OCI-LY7 (cell line): ENCODE measurements at regions not wholly inside any gene's neighbourhood (a gene's known extent, or its start where the extent isn't known, plus 50 kb on each side); places are given as distances from the start of the nearest gene placed in this dataset.

Experiments
- BruUV-seq: library from RNA; stranded (reverse); fragments of 400-500 nt; replicated peaks from 2 replicates; lab custom pipeline; 2021; lab: Mats Ljungman, UMichigan
- CTCF ChIA-PET: fragments of 300-600 bp; sonication (Branson Sonifier 250); formaldehyde crosslinking; loops from one replicate; lab custom pipeline; 2022; ENCODE audit warnings: antibody characterized with exemption; ENCODE audit not compliant: unreplicated experiment; lab: Charles Lee
- POLR2A ChIA-PET: fragments of 300-600 bp; sonication (Branson Sonifier 250); formaldehyde crosslinking; loops from one replicate; lab custom pipeline; 2022; ENCODE audit warnings: antibody characterized with exemption; lab: Charles Lee
- DNase-seq: peaks from one replicate; pipeline ENCODE4 v3.0.0-alpha.2; 2015; ENCODE audit warnings: low spot score
- H2AFZ ChIP-seq: fragments of 200-600 bp; sonication (generic), shearing (Covaris generic); 2 replicates; pipeline ENCODE4 v1.6.1; 2014; ENCODE audit warnings: mild to moderate bottlenecking, antibody characterized with exemption, low read length, moderate library complexity
- H3K27ac ChIP-seq: fragments of 200-600 bp; sonication (generic); 2 replicates; pipeline ENCODE4 v1.5.1; 2014; ENCODE audit warnings: mixed run types, low read depth, mild to moderate bottlenecking, moderate library complexity, low read length, inconsistent platforms; ENCODE audit not compliant: poor library complexity, severe bottlenecking
- H3K36me3 ChIP-seq: fragments of 200-600 bp; sonication (generic); 2 replicates; pipeline ENCODE4 v1.6.1; 2014; ENCODE audit warnings: mild to moderate bottlenecking, antibody characterized with exemption, low read length, moderate library complexity, mixed read lengths; ENCODE audit not compliant: insufficient read depth
- H3K4me1 ChIP-seq: fragments of 200-600 bp; sonication (generic); 2 replicates; pipeline ENCODE4 v1.5.1; 2014; ENCODE audit warnings: mild to moderate bottlenecking, low read length; ENCODE audit not compliant: insufficient read depth, poor library complexity, severe bottlenecking
- H3K4me2 ChIP-seq: fragments of 200-600 bp; sonication (generic); 2 replicates; pipeline ENCODE4 v1.6.1; 2014; ENCODE audit warnings: mild to moderate bottlenecking, low read length
- H3K4me3 ChIP-seq: fragments of 200-600 bp; sonication (generic); 2 replicates; pipeline ENCODE4 v1.5.1; 2014; ENCODE audit warnings: mild to moderate bottlenecking, low read depth, low read length; ENCODE audit not compliant: poor library complexity, severe bottlenecking
- H3K79me2 ChIP-seq: fragments of 200-600 bp; sonication (generic); 2 replicates; pipeline ENCODE4 v1.6.1; 2016; ENCODE audit warnings: low read depth, mild to moderate bottlenecking, low read length, moderate library complexity, mixed read lengths; ENCODE audit not compliant: insufficient read depth
- H3K9me2 ChIP-seq: fragments of 200-600 bp; sonication (generic); 2 replicates; pipeline ENCODE4 v1.6.1; 2016; ENCODE audit warnings: mild to moderate bottlenecking, low read length, mixed read lengths; ENCODE audit not compliant: insufficient read depth
- H3K9me3 ChIP-seq: fragments of 200-600 bp; sonication (generic); 2 replicates; pipeline ENCODE4 v1.6.1; 2014; ENCODE audit warnings: mild to moderate bottlenecking, mixed run types, low read length, mixed read lengths
- H4K20me1 ChIP-seq: fragments of 200-600 bp; sonication (generic); 2 replicates; pipeline ENCODE4 v1.6.1; 2014; ENCODE audit warnings: mild to moderate bottlenecking, antibody characterized with exemption, low read length, moderate library complexity, mixed read lengths; ENCODE audit not compliant: insufficient read depth
- EZH2phosphoT487 ChIP-seq: fragments of 200-600 bp; sonication (generic); IDR thresholded peaks from 2 replicates; pipeline ENCODE4 v1.6.1; 2018; ENCODE audit warnings: low read depth, borderline replicate concordance, mild to moderate bottlenecking, mixed run types, antibody characterized with exemption, low read length, moderate library complexity, mixed read lengths
- intact Hi-C: fragments of 100-400 bp; cut with micrococcal nuclease; formaldehyde crosslinking; loops from one replicate; pipeline ENCODE4 v1.10.0; 2022; ENCODE audit not compliant: unreplicated experiment
- TF ChIP-seq, protein P1 (sequence below): fragments of 200-600 bp; sonication (generic); conservative IDR thresholded peaks from 2 replicates; pipeline ENCODE4 v1.5.1; 2014; ENCODE audit warnings: mild to moderate bottlenecking, antibody characterized with exemption, low read length, moderate library complexity, mixed read lengths

DNA sequence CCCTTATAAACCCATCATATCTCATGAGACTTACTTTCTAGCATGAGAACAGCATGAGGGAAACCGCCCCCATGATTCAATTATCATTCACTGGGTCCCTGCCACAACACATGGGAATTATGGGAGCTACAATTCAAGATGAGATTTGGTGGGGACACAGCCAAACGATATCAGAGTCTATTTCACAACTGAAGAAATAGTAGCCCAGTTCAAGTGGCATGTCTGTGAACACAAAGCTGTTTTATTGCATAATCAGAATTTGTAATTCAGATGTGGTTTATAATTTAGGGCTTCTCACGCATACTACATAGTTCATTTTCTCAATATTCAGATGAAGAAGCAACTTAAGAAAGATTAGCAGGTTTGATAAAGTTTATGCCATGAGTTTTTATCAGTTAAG, 1188.0 kb upstream of the ALCAM start:
- no peak for TF ChIP-seq EZH2phosphoT487
- TF ChIP-seq, protein P1, sequence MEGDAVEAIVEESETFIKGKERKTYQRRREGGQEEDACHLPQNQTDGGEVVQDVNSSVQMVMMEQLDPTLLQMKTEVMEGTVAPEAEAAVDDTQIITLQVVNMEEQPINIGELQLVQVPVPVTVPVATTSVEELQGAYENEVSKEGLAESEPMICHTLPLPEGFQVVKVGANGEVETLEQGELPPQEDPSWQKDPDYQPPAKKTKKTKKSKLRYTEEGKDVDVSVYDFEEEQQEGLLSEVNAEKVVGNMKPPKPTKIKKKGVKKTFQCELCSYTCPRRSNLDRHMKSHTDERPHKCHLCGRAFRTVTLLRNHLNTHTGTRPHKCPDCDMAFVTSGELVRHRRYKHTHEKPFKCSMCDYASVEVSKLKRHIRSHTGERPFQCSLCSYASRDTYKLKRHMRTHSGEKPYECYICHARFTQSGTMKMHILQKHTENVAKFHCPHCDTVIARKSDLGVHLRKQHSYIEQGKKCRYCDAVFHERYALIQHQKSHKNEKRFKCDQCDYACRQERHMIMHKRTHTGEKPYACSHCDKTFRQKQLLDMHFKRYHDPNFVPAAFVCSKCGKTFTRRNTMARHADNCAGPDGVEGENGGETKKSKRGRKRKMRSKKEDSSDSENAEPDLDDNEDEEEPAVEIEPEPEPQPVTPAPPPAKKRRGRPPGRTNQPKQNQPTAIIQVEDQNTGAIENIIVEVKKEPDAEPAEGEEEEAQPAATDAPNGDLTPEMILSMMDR = no peak
- H3K4me3 ChIP-seq = no peak overlapping the region
- no peaks in the 10 kb centered on the region for H3K9me3 ChIP-seq
- ChIA-PET POLR2A (interaction anchor here (0.6 kb wide), 1 partner anchor 26 kb away, joined by 3 read pairs; no protein-coding TSS in a partner anchor), CTCF (no interaction called here)
- no peaks in the 10 kb centered on the region for H3K36me3 ChIP-seq
- BruUV-seq = no TSS peak
- no peaks in the 10 kb centered on the region for H4K20me1 ChIP-seq
- no peaks in the 10 kb centered on the region for H3K9me2 ChIP-seq
- no peaks in the 10 kb centered on the region for H3K79me2 ChIP-seq
- no peak overlapping the region for H3K27ac ChIP-seq
- intact Hi-C loops = no loop called here
- no peak overlapping the region for H2AFZ ChIP-seq
- no peaks in the 10 kb centered on the region for H3K4me1 ChIP-seq
- H3K4me2 ChIP-seq = no peak overlapping the region
- no peak for DNase-seq

DNA sequence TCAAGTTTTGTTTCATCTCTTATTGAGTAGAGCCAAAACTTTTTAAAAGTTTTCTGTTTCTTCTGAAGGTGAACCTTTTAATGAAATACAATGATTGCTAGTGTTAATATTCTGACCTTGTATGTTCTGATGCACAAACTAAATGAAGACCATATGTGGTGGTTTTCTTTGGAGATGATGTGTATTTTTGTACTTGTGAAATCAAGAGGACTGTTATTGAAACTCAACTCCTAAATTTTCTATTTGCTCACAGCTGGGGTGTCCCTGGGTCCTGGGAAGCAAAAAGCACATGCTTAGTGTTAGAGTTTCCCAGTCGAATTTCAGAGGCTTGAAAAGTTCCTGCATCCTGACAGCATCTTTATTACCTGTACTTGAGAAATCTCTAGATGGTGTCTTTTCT, 1185.8 kb upstream of the ALCAM start:
- no peaks in the 10 kb centered on the region for H3K4me1 ChIP-seq
- TF ChIP-seq EZH2phosphoT487 = no peak
- TF ChIP-seq, protein P1 = no peak
- H3K36me3 ChIP-seq = no peaks in the 10 kb centered on the region
- DNase-seq = no peak
- no TSS peak for BruUV-seq
- ChIA-PET CTCF (no interaction called here), POLR2A (no interaction called here)
- H3K4me3 ChIP-seq = no peak overlapping the region
- H3K9me3 ChIP-seq = no peaks in the 10 kb centered on the region
- no peaks in the 10 kb centered on the region for H4K20me1 ChIP-seq
- no peak overlapping the region for H3K4me2 ChIP-seq
- H2AFZ ChIP-seq = no peak overlapping the region
- no peaks in the 10 kb centered on the region for H3K9me2 ChIP-seq
- intact Hi-C loops = loop anchor here (5.0 kb wide), 1 partner anchor 1456 kb away; no protein-coding TSS in a partner anchor
- no peaks in the 10 kb centered on the region for H3K79me2 ChIP-seq
- H3K27ac ChIP-seq = no peak overlapping the region

DNA sequence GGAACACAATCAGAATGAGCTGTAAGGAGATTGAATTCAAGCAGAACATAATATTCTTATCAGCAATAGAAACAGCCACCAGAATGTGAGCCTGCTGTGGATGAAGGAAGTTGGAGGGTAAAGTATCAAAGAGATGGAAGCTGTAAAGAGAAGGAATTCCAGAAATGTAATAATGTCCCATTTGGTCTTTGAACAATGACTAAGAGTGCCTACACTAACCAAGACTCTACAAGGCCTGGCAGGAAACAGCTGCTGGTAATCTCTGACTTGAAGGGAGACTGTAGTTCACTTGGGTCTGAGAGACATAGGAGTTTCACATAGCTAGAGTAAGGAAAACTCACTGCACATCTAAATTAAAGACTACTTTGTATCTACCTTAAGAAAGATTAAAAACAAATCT, 1176.0 kb upstream of the ALCAM start:
- DNase-seq = no peak
- Histone ChIP-seq H4K20me1 (no peaks in the 10 kb centered on the region), H3K4me1 (no peaks in the 10 kb centered on the region), H3K4me3 (no peak overlapping the region), H3K79me2 (no peaks in the 10 kb centered on the region), H3K9me3 (no peaks in the 10 kb centered on the region), H3K9me2 (no peaks in the 10 kb centered on the region), H3K4me2 (no peak overlapping the region), H3K27ac (no peak overlapping the region), H2AFZ (no peak overlapping the region), H3K36me3 (no peaks in the 10 kb centered on the region)
- ChIA-PET CTCF (no interaction called here), POLR2A (interaction anchor here (0.7 kb wide), 1 partner anchor 1519 kb away, joined by 3 read pairs; no protein-coding TSS in a partner anchor)
- TF ChIP-seq, protein P1 = no peak
- TF ChIP-seq EZH2phosphoT487 = no peak
- BruUV-seq = no TSS peak
- intact Hi-C loops = no loop called here
